ENCODE measurements at regions not wholly inside any gene's neighbourhood (a gene's known extent, or its start where the extent isn't known, plus 50 kb on each side); places are given as distances from the start of the nearest gene placed in this dataset.
"Not testable (repeated sequence)": the region's sequence is repeated elsewhere in the genome, so short reads cannot be mapped to it uniquely, and the experiment has no call there.

- DNase-seq (ENCODE audit: low read depth); H3K4me3 ChIP-seq (ENCODE audit: low read depth, low read length): not testable (repeated sequence)
Observed at GRCh38 chr2:87476936-87477335, 271.0 kb upstream of the PLGLB2 start.

- not testable (repeated sequence) for H3K4me3 ChIP-seq (ENCODE audit: low read depth, low read length); DNase-seq (ENCODE audit: low read depth)
Observed at GRCh38 chr2:87477669-87478428, 270.0 kb upstream of the PLGLB2 start.

GRCh38 chr2:87478911-87479310 is 269.0 kb upstream of the PLGLB2 start:
- not testable (repeated sequence) for H3K4me3 ChIP-seq (ENCODE audit: low read depth, low read length)

GRCh38 chr2:87483093-87483680 is 264.7 kb upstream of the PLGLB2 start:
- DNase-seq (ENCODE audit: low read depth): not testable (repeated sequence)

More at GRCh38 chr2:87478911-87479310, 269.0 kb upstream of the PLGLB2 start:
- DNase-seq (ENCODE audit: low read depth): not testable (repeated sequence)

GRCh38 chr2:87484363-87484762 is 263.5 kb upstream of the PLGLB2 start:
- DNase-seq (ENCODE audit: low read depth); H3K4me3 ChIP-seq (ENCODE audit: low read depth, low read length): not testable (repeated sequence)

More at GRCh38 chr2:87483093-87483680, 264.7 kb upstream of the PLGLB2 start:
- not testable (repeated sequence) for H3K4me3 ChIP-seq (ENCODE audit: low read depth, low read length)

GRCh38 chr2:87485455-87485854 is 262.4 kb upstream of the PLGLB2 start:
- not testable (repeated sequence) for DNase-seq (ENCODE audit: low read depth); H3K4me3 ChIP-seq (ENCODE audit: low read depth, low read length)

GRCh38 chr2:87485884-87486283 is 262.0 kb upstream of the PLGLB2 start:
- not testable (repeated sequence) for DNase-seq (ENCODE audit: low read depth); H3K4me3 ChIP-seq (ENCODE audit: low read depth, low read length)

- not testable (repeated sequence) for H3K4me3 ChIP-seq (ENCODE audit: low read depth, low read length); DNase-seq (ENCODE audit: low read depth)
Observed at GRCh38 chr2:87486413-87486812, 261.5 kb upstream of the PLGLB2 start.

- DNase-seq (ENCODE audit: low read depth); H3K4me3 ChIP-seq (ENCODE audit: low read depth, low read length): not testable (repeated sequence)
Observed at GRCh38 chr2:87488021-87488420, 259.9 kb upstream of the PLGLB2 start.

GRCh38 chr2:87488991-87489390 is 258.9 kb upstream of the PLGLB2 start:
- not testable (repeated sequence) for H3K4me3 ChIP-seq (ENCODE audit: low read depth, low read length); DNase-seq (ENCODE audit: low read depth)

- DNase-seq (ENCODE audit: low read depth); H3K4me3 ChIP-seq (ENCODE audit: low read depth, low read length): not testable (repeated sequence)
Observed at GRCh38 chr2:87494846-87495245, 253.0 kb upstream of the PLGLB2 start.

GRCh38 chr2:87495455-87495854 is 252.4 kb upstream of the PLGLB2 start:
- not testable (repeated sequence) for H3K4me3 ChIP-seq (ENCODE audit: low read depth, low read length); DNase-seq (ENCODE audit: low read depth)

- peak; percentile 77 for DNase-seq (ENCODE audit: low read depth)
Observed at GRCh38 chr2:87496036-87497006, 251.6 kb upstream of the PLGLB2 start.

GRCh38 chr2:87497135-87497534 is 250.8 kb upstream of the PLGLB2 start:
- not testable (repeated sequence) for DNase-seq (ENCODE audit: low read depth); H3K4me3 ChIP-seq (ENCODE audit: low read depth, low read length)

More at GRCh38 chr2:87496036-87497006, 251.6 kb upstream of the PLGLB2 start:
- H3K4me3 ChIP-seq (ENCODE audit: low read depth, low read length): not testable (repeated sequence)

GRCh38 chr2:87497700-87498099 is 250.2 kb upstream of the PLGLB2 start:
- not testable (repeated sequence) for H3K4me3 ChIP-seq (ENCODE audit: low read depth, low read length); DNase-seq (ENCODE audit: low read depth)

GRCh38 chr2:87498169-87498853 is 249.6 kb upstream of the PLGLB2 start:
- not testable (repeated sequence) for DNase-seq (ENCODE audit: low read depth); H3K4me3 ChIP-seq (ENCODE audit: low read depth, low read length)

GRCh38 chr2:87498854-87499238 is 249.0 kb upstream of the PLGLB2 start:
- DNase-seq (ENCODE audit: low read depth): peak; percentile 8
- H3K4me3 ChIP-seq (ENCODE audit: low read depth, low read length): not testable (repeated sequence)

GRCh38 chr2:87499860-87500259 is 248.0 kb upstream of the PLGLB2 start:
- not testable (repeated sequence) for DNase-seq (ENCODE audit: low read depth); H3K4me3 ChIP-seq (ENCODE audit: low read depth, low read length)

GRCh38 chr2:87500421-87500820 is 247.5 kb upstream of the PLGLB2 start:
- not testable (repeated sequence) for DNase-seq (ENCODE audit: low read depth); H3K4me3 ChIP-seq (ENCODE audit: low read depth, low read length)
